HepG2 (cell line): ENCODE measurements at regions not wholly inside any gene's neighbourhood (a gene's known extent, or its start where the extent isn't known, plus 50 kb on each side); places are given as distances from the start of the nearest gene placed in this dataset.

Experiments
- ATAC-seq: fragments of 200-7000 bp; cut with Tn5 transposase; 3 replicates; pipeline ENCODE4 v1.9.1; 2020; ENCODE audit warnings: mild to moderate bottlenecking, moderate library complexity
- BruUV-seq: library from RNA; stranded (reverse); fragments of 400-500 nt; replicated peaks from 2 replicates; lab custom pipeline; 2021; lab: Mats Ljungman, UMichigan
- CTCF ChIA-PET: fragments of 300-600 bp; formaldehyde crosslinking; extraction: SDS; loops from one replicate; lab custom pipeline; 2021; ENCODE audit warnings: low total read pairs, inconsistent platforms, low intra/inter-chr PET ratio; lab: Yijun Ruan, JAX
- POLR2A ChIA-PET: fragments of 350-600 bp; sonication (Branson Sonifier 250); formaldehyde crosslinking; loops from one replicate; lab custom pipeline; 2020; ENCODE audit warnings: antibody characterized with exemption, inconsistent platforms; lab: Yijun Ruan, JAX
- DNase-seq: peaks from one replicate; pipeline ENCODE4 v3.0.0-alpha.2; 2015; ENCODE audit warnings: low spot score
- FAIRE-seq: peaks from 3 replicates; lab custom pipeline; 2011; peaks lifted over from hg19 to GRCh38; lab: Jason Lieb, UNC
- H2AFZ ChIP-seq: one replicate; pipeline ENCODE4 v1.6.1; 2011; ENCODE audit warnings: low read length, inconsistent platforms
- H3K27ac ChIP-seq: fragments of 300-600 bp; 3 replicates; pipeline ENCODE4 v1.8.0; 2011; ENCODE audit warnings: mixed run types, mild to moderate bottlenecking, mixed read lengths, low read length, inconsistent platforms; ENCODE audit not compliant: insufficient read depth; ENCODE audit errors: extremely low read length
- H3K27me3 ChIP-seq, 2 experiments: fragments of 200-600 bp in 1 of 2; 2 replicates in 1 of 2; 3 replicates in 1 of 2; pipeline versions ENCODE4 v1.6.0 to v1.8.0; 2011; ENCODE audit warnings: low read length in 2 of 2, mild to moderate bottlenecking in 2 of 2, moderate library complexity in 2 of 2, inconsistent platforms in 1 of 2; ENCODE audit not compliant: insufficient read depth in 2 of 2, control insufficient read depth in 1 of 2
- H3K36me3 ChIP-seq, 2 experiments: fragments of 200-600 bp in 1 of 2; replicated peaks in 1 of 2; 2 replicates in 1 of 2; 3 replicates in 1 of 2; pipeline versions ENCODE4 v1.5.1 to v1.8.0; 2011; ENCODE audit warnings: low read length in 2 of 2, inconsistent platforms in 1 of 2; ENCODE audit not compliant: insufficient read depth in 2 of 2, control insufficient read depth in 1 of 2
- H3K4me1 ChIP-seq: 2 replicates; pipeline ENCODE4 v1.5.1; 2012; ENCODE audit warnings: low read length, inconsistent platforms; ENCODE audit not compliant: insufficient read depth
- H3K4me2 ChIP-seq: 2 replicates; pipeline ENCODE4 v1.6.0; 2011; ENCODE audit warnings: low read depth, low read length, inconsistent platforms
- H3K4me3 ChIP-seq, 3 experiments: fragments of 200-600 bp in 1 of 3; sonication (generic), shearing (Covaris generic) in 1 of 3; replicated peaks in 1 of 3; 2 replicates each; pipeline ENCODE4 v1.5.1; 2011 to 2016; ENCODE audit warnings: low read length in 3 of 3, inconsistent platforms in 2 of 3, low read depth in 2 of 3, mild to moderate bottlenecking in 2 of 3, control low read depth in 1 of 3, mixed read lengths in 1 of 3; ENCODE audit not compliant: insufficient read depth in 1 of 3
- H3K79me2 ChIP-seq: one replicate; pipeline ENCODE4 v1.6.1; 2011; ENCODE audit warnings: low read length, inconsistent platforms; ENCODE audit not compliant: insufficient read depth
- H3K9ac ChIP-seq: 2 replicates; pipeline ENCODE4 v1.6.0; 2011; ENCODE audit warnings: mild to moderate bottlenecking, low read depth, low read length, inconsistent platforms; ENCODE audit not compliant: insufficient read depth
- H3K9me3 ChIP-seq: 2 replicates; pipeline ENCODE4 v1.5.1; 2012; ENCODE audit warnings: mild to moderate bottlenecking, low read length
- H4K20me1 ChIP-seq: 2 replicates; pipeline ENCODE4 v1.6.0; 2011; ENCODE audit warnings: inconsistent platforms, mild to moderate bottlenecking, low read length, moderate library complexity; ENCODE audit not compliant: insufficient read depth
- ERF ChIP-seq: IDR thresholded peaks from 2 replicates; pipeline ENCODE4 v1.6.1; 2018; ENCODE audit warnings: missing biosample characterization, missing genetic modification reagents
- GATAD2A ChIP-seq: IDR thresholded peaks from 2 replicates; pipeline ENCODE4 v1.6.1; 2016
- GZF1 ChIP-seq: sonication (generic); formaldehyde crosslinking; IDR thresholded peaks from 2 replicates; pipeline ENCODE4 v1.5.1; 2020; ENCODE audit warnings: mild to moderate bottlenecking, missing genetic modification reagents
- KAT2B ChIP-seq: fragments of 150-350 bp; IDR thresholded peaks from 2 replicates; pipeline ENCODE4 v1.6.1; 2014; ENCODE audit warnings: low read depth, low read length, borderline replicate concordance
- KDM6A ChIP-seq: IDR thresholded peaks from 2 replicates; pipeline ENCODE4 v1.6.1; 2016; ENCODE audit warnings: low read depth
- PLRG1 ChIP-seq: fragments of 450-650 bp; conservative IDR thresholded peaks from 2 replicates; pipeline ENCODE4 v1.6.1; 2016
- USF2 ChIP-seq, 2 experiments: sonication (generic) in 1 of 2; formaldehyde crosslinking in 1 of 2; IDR thresholded peaks; 2 replicates each; pipeline versions ENCODE4 v1.5.1 to v1.6.1; 2011 to 2020; ENCODE audit warnings: borderline replicate concordance in 1 of 2, low read depth in 1 of 2, low read length in 1 of 2, mild to moderate bottlenecking in 1 of 2, missing genetic modification reagents in 1 of 2, moderate library complexity in 1 of 2
- ZBTB42 ChIP-seq: sonication (generic); formaldehyde crosslinking; IDR thresholded peaks from 2 replicates; pipeline ENCODE4 v1.5.0; 2020; ENCODE audit warnings: mild to moderate bottlenecking, missing genetic modification reagents
- ZNF17 ChIP-seq: sonication (generic); formaldehyde crosslinking; IDR thresholded peaks from 2 replicates; pipeline ENCODE4 v1.5.0; 2020; ENCODE audit warnings: mild to moderate bottlenecking, missing genetic modification reagents
- ZNF230 ChIP-seq: sonication (generic); formaldehyde crosslinking; IDR thresholded peaks from 2 replicates; pipeline ENCODE4 v1.4.0; 2020; ENCODE audit warnings: mild to moderate bottlenecking, missing genetic modification reagents
- ZNF329 ChIP-seq: sonication (generic); formaldehyde crosslinking; IDR thresholded peaks from 2 replicates; pipeline ENCODE4 v1.9.0; 2021; ENCODE audit warnings: low read depth, mild to moderate bottlenecking, missing genetic modification reagents
- ZNF367 ChIP-seq: sonication (generic); formaldehyde crosslinking; IDR thresholded peaks from 2 replicates; pipeline ENCODE4 v1.4.0; 2020; ENCODE audit warnings: missing genetic modification reagents, borderline replicate concordance
- ZNF501 ChIP-seq: sonication (generic); formaldehyde crosslinking; IDR thresholded peaks from 2 replicates; pipeline ENCODE4 v1.5.1; 2020; ENCODE audit warnings: mild to moderate bottlenecking, moderate library complexity, missing genetic modification reagents
- ZNF557 ChIP-seq: sonication (generic); formaldehyde crosslinking; IDR thresholded peaks from 2 replicates; pipeline ENCODE4 v1.4.0; 2020; ENCODE audit warnings: missing genetic modification reagents
- ZNF709 ChIP-seq: sonication (generic); formaldehyde crosslinking; IDR thresholded peaks from 2 replicates; pipeline ENCODE4 v1.5.0; 2020; ENCODE audit warnings: mild to moderate bottlenecking, missing genetic modification reagents
- WGBS: methylation state at CpG from one replicate; pipeline ENCODE4 v1.1.6; 2017; ENCODE audit warnings: low lambda C conversion rate; 5-methylcytosine and 5-hydroxymethylcytosine counted together
- in situ Hi-C: cut with HindIII; loops from 2 replicates; pipeline ENCODE4 v1.10.0; 2017; ENCODE audit warnings: low pct_unique_long_range_greater_than_20kb; ENCODE audit not compliant: extremely low pct_ligation_motif_present
- intact Hi-C: fragments of 100-400 bp; cut with micrococcal nuclease; formaldehyde crosslinking; loops from one replicate; pipeline ENCODE4 v1.10.0; 2022; ENCODE audit not compliant: unreplicated experiment
- TF ChIP-seq, protein P1 (sequence below): sonication (generic); formaldehyde crosslinking; conservative IDR thresholded peaks from 2 replicates; pipeline ENCODE4 v1.4.0; 2020; ENCODE audit warnings: missing genetic modification reagents
- TF ChIP-seq, protein P2 (sequence below): sonication (generic); formaldehyde crosslinking; IDR thresholded peaks from 2 replicates; pipeline ENCODE4 v1.4.0; 2020; ENCODE audit warnings: mild to moderate bottlenecking, missing genetic modification reagents
- TF ChIP-seq, protein P3 (sequence below): IDR thresholded peaks from 2 replicates; pipeline ENCODE4 v1.6.1; 2016

DNA sequence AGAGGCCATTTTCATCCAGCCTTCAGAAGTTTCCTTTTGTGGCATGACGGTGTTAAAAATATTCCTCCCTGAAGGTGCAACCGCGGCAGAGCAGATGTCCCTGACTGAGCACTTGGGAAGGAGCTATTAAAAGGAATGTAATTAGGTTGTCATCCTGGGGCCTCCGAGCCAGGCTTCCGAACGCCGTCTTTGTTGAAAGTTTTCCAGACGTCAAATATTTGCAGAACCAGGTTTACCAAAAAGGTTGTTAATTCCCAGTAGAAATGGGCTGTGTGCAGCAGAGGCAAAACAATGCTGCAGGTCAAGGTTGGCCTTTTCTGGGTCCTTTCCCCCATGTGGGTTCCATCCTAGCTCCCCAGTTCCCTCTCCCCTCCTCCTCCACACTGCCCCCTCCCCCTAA lies 88.8 kb upstream of the CALM2 start:
- intact Hi-C loops = loop anchor here (2.0 to 5.0 kb wide), 2 partner anchors 38 to 276 kb away; no protein-coding TSS in a partner anchor
- ChIA-PET POLR2A (interaction anchor here (1.0 to 1.4 kb wide), 2 partner anchors 39 to 48 kb away, joined by 3 read pairs; no protein-coding TSS in a partner anchor), CTCF (interaction anchor here (0.6 kb wide), 1 partner anchor 88 kb away, joined by 3 read pairs; no protein-coding TSS in a partner anchor)
- Histone ChIP-seq H2AFZ (no peak overlapping the region), H3K27ac (no peak overlapping the region), H4K20me1 (no peaks in the 10 kb centered on the region), H3K4me1 (peaks cover 65% of the 10 kb centered on the region), H3K79me2 (no peaks in the 10 kb centered on the region), H3K9me3 (no peaks in the 10 kb centered on the region), H3K4me2 (peak overlapping the region; percentile 74), H3K9ac (peak overlapping the region; percentile 24), H3K4me3 (peak overlapping the region; percentile 20 to 48 (median 30); a peak in 5 of 6 replicates), H3K27me3 (0 out of 5 replicates have a peak, but pooled peaks cover 0 to 2% of the 10 kb centered on the region in 2 experiments), H3K36me3 (no peaks in the 10 kb centered on the region)
- no TSS peak for BruUV-seq
- no peak for DNase-seq
- in situ Hi-C loops = no loop called here
- WGBS = under 1% methylated on average over 8 of the region's 8 CpGs
- ATAC-seq = peak; percentile 15; the same call in 2 of the 3 replicates
- FAIRE-seq = peak; percentile 54
- no peak for TF ChIP-seq ZNF367 (CRISPR knock-in tag)
- no peak for TF ChIP-seq ZNF557 (CRISPR knock-in tag)
- no peak for TF ChIP-seq KAT2B
- TF ChIP-seq ZNF501 (CRISPR knock-in tag) = no peak
- TF ChIP-seq, protein P1, sequence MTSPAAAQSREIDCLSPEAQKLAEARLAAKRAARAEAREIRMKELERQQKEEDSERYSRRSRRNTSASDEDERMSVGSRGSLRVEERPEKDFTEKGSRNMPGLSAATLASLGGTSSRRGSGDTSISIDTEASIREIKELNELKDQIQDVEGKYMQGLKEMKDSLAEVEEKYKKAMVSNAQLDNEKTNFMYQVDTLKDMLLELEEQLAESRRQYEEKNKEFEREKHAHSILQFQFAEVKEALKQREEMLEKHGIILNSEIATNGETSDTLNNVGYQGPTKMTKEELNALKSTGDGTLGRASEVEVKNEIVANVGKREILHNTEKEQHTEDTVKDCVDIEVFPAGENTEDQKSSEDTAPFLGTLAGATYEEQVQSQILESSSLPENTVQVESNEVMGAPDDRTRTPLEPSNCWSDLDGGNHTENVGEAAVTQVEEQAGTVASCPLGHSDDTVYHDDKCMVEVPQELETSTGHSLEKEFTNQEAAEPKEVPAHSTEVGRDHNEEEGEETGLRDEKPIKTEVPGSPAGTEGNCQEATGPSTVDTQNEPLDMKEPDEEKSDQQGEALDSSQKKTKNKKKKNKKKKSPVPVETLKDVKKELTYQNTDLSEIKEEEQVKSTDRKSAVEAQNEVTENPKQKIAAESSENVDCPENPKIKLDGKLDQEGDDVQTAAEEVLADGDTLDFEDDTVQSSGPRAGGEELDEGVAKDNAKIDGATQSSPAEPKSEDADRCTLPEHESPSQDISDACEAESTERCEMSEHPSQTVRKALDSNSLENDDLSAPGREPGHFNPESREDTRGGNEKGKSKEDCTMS (CRISPR knock-in tag) = no peak
- peak; percentile 30; the same call in 1 of the 2 replicates for TF ChIP-seq ERF (CRISPR knock-in tag)
- TF ChIP-seq ZBTB42 = no peak
- no peak for TF ChIP-seq GZF1 (CRISPR knock-in tag)
- no peak for TF ChIP-seq ZNF17 (CRISPR knock-in tag)
- TF ChIP-seq ZNF230 = no peak
- TF ChIP-seq ZNF709 (CRISPR knock-in tag) = no peak
- TF ChIP-seq, protein P2, sequence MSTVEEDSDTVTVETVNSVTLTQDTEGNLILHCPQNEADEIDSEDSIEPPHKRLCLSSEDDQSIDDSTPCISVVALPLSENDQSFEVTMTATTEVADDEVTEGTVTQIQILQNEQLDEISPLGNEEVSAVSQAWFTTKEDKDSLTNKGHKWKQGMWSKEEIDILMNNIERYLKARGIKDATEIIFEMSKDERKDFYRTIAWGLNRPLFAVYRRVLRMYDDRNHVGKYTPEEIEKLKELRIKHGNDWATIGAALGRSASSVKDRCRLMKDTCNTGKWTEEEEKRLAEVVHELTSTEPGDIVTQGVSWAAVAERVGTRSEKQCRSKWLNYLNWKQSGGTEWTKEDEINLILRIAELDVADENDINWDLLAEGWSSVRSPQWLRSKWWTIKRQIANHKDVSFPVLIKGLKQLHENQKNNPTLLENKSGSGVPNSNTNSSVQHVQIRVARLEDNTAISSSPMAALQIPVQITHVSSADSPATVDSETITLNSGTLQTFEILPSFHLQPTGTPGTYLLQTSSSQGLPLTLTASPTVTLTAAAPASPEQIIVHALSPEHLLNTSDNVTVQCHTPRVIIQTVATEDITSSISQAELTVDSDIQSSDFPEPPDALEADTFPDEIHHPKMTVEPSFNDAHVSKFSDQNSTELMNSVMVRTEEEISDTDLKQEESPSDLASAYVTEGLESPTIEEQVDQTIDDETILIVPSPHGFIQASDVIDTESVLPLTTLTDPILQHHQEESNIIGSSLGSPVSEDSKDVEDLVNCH (CRISPR knock-in tag) = no peak
- peak; percentile 56 for TF ChIP-seq GATAD2A (CRISPR knock-in tag)
- TF ChIP-seq ZNF329 = no peak
- TF ChIP-seq KDM6A (CRISPR knock-in tag) = no peak
- no peak for TF ChIP-seq PLRG1
- TF ChIP-seq, protein P3, sequence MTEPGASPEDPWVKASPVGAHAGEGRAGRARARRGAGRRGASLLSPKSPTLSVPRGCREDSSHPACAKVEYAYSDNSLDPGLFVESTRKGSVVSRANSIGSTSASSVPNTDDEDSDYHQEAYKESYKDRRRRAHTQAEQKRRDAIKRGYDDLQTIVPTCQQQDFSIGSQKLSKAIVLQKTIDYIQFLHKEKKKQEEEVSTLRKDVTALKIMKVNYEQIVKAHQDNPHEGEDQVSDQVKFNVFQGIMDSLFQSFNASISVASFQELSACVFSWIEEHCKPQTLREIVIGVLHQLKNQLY (CRISPR knock-in tag) = no peak
- no peak for TF ChIP-seq USF2 (IDR thresholded peaks at IDR 0.05; ENCODE audit: low read depth, low read length)
- TF ChIP-seq USF2 (CRISPR knock-in tag; IDR thresholded peaks at IDR 0.05; ENCODE audit: borderline replicate concordance) = no peak
